Stomach (tissue), 8 donors: ENCODE measurements at regions not wholly inside any gene's neighbourhood (a gene's known extent, or its start where the extent isn't known, plus 50 kb on each side); places are given as distances from the start of the nearest gene placed in this dataset.

Experiments used
- DNase-seq, 2 donors: peaks; one replicate each; pipeline versions ENCODE4 v3.0.0 to v3.0.0-alpha.2; 2013 to 2019
- H3K27ac ChIP-seq, 5 donors: fragments of 200-600 bp in 4 of 5; sonication (generic) in 4 of 5; one replicate each; pipeline ENCODE4 v1.5.1; 2013 to 2019; ENCODE audit warnings: mild to moderate bottlenecking in 1 of 5, moderate library complexity in 1 of 5
- H3K27me3 ChIP-seq, 3 donors: fragments of 200-600 bp; sonication (generic); one replicate each; pipeline ENCODE4 v1.5.1; 2017 to 2019; ENCODE audit warnings: mixed run types in 1 of 3
- H3K36me3 ChIP-seq, 4 donors: fragments of 200-600 bp; sonication (generic); 1 replicate in 3 of 4; 2 replicates in 1 of 4; pipeline ENCODE4 v1.5.1; 2016 to 2019
- H3K4me1 ChIP-seq, 4 donors: fragments of 200-600 bp; sonication (generic); one replicate each; pipeline ENCODE4 v1.5.1; 2016 to 2019
- H3K4me3 ChIP-seq, 4 donors: fragments of 200-600 bp; sonication (generic) in 3 of 4; one replicate each; pipeline ENCODE4 v1.5.1; 2016 to 2019; ENCODE audit warnings: mild to moderate bottlenecking in 1 of 4
- H3K9me3 ChIP-seq, 4 donors: fragments of 200-600 bp; sonication (generic); one replicate each; pipeline ENCODE4 v1.5.1; 2016 to 2019
- EP300 ChIP-seq: sonication (generic); formaldehyde crosslinking; IDR thresholded peaks from one replicate; pipeline ENCODE4 v1.6.1; 2017; ENCODE audit warnings: antibody characterized with exemption
- POLR2A ChIP-seq, 4 donors: fragments of 450-650 bp; IDR thresholded peaks; one replicate each; pipeline ENCODE4 v1.6.1; 2016; ENCODE audit warnings: antibody characterized with exemption in 4 of 4, control low read depth in 2 of 4, mild to moderate bottlenecking in 1 of 4, moderate library complexity in 1 of 4
- POLR2AphosphoS5 ChIP-seq, 3 donors: sonication (generic); formaldehyde crosslinking; IDR thresholded peaks; one replicate each; pipeline ENCODE4 v1.6.1; 2016; ENCODE audit warnings: antibody characterized with exemption in 3 of 3
- WGBS, 5 donors: extraction: QIAGEN DNeasy Blood & Tissue Kit in 3 of 5; methylation state at CpG; one replicate each; pipeline versions ENCODE4 v1.1.5 to v1.1.7; 2013 to 2018; 5-methylcytosine and 5-hydroxymethylcytosine counted together
- intact Hi-C: fragments of 100-400 bp; cut with DNase I; formaldehyde crosslinking; loops from one replicate; pipeline ENCODE4 v1.15.1; 2023; ENCODE audit warnings: low total_unique reads
- TF ChIP-seq, protein P1 (sequence below), 7 experiments: fragments of 450-650 bp in 4 of 7; fragments of 200-600 bp in 3 of 7; sonication (generic) in 3 of 7; IDR thresholded peaks; one replicate each; pipeline ENCODE4 v1.5.1; 2016 to 2019; ENCODE audit warnings: antibody characterized with exemption in 7 of 7, control low read depth in 2 of 7, mild to moderate bottlenecking in 1 of 7
- donor health status: healthy with polysubstance abuse.
- donor health status: Bipolar disorder and iron deficiency.
- donor health status: healthy.

DNA sequence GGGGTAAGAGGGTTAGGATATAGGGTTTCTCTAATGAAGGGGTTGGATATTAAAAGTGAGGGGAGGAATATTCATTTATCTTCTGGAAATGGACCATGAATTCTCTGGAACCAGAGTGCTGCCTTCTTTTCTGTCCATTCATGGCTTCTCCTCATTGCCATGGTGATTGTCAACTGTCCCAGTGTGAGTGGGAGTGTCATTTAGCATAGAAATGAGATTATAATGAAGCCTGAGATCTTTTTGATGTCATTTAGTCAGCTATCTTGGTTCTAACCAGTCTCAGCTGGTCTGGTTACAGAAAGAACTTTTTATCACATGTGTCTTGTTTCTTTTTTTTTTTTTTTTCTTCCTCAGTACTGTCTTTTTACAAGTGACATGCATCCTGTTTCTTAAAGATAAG lies 497.3 kb upstream of the PITX2 start:
- intact Hi-C loops: no loop called here
- Histone ChIP-seq H3K36me3 (no peaks in the 10 kb centered on the region), H3K4me1 (no peaks in the 10 kb centered on the region), H3K27me3 (no peaks in the 10 kb centered on the region), H3K4me3 (no peak overlapping the region), H3K9me3 (peaks cover 0 to 10% (median 0%) of the 10 kb centered on the region in 4 donors), H3K27ac (no peak overlapping the region)
- TF ChIP-seq POLR2AphosphoS5 (IDR thresholded peaks at IDR 0.05) (no peak), EP300 (no peak), POLR2A (IDR thresholded peaks at IDR 0.05) (no peak)
- TF ChIP-seq, protein P1, sequence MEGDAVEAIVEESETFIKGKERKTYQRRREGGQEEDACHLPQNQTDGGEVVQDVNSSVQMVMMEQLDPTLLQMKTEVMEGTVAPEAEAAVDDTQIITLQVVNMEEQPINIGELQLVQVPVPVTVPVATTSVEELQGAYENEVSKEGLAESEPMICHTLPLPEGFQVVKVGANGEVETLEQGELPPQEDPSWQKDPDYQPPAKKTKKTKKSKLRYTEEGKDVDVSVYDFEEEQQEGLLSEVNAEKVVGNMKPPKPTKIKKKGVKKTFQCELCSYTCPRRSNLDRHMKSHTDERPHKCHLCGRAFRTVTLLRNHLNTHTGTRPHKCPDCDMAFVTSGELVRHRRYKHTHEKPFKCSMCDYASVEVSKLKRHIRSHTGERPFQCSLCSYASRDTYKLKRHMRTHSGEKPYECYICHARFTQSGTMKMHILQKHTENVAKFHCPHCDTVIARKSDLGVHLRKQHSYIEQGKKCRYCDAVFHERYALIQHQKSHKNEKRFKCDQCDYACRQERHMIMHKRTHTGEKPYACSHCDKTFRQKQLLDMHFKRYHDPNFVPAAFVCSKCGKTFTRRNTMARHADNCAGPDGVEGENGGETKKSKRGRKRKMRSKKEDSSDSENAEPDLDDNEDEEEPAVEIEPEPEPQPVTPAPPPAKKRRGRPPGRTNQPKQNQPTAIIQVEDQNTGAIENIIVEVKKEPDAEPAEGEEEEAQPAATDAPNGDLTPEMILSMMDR (IDR thresholded peaks at IDR 0.05): no peak
- no peak for DNase-seq

DNA sequence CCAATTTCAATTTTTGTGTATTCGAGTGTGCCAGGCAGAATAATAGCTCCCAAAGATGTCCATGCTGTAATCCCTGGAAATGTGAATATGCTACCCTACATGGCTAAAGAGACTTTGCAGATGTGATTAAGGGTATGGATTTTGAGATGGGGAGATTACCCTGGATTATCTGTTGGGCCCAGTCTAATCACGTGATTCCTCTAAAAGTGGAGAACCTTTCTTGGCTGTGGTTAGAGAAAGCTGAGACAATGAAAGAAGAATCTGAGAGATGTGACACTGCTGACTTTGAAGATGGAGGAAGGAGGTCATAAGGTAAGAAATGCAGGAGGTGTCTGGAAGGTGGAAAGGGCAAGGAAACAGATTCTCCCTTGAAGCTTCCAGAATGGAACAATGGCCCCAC lies 503.5 kb upstream of the PITX2 start:
- H3K27me3 ChIP-seq: no peaks in the 10 kb centered on the region
- peaks cover 0 to 10% (median 0%) of the 10 kb centered on the region in 4 donors for H3K9me3 ChIP-seq
- H3K4me3 ChIP-seq: no peak overlapping the region
- intact Hi-C loops: no loop called here
- TF ChIP-seq POLR2AphosphoS5 (IDR thresholded peaks at IDR 0.05) (no peak), EP300 (no peak), POLR2A (IDR thresholded peaks at IDR 0.05) (no peak)
- TF ChIP-seq, protein P1 (IDR thresholded peaks at IDR 0.05): no peak
- H3K27ac ChIP-seq: no peak overlapping the region
- 82 to 89% (median 86%) methylated on average over 2 of the region's 2 CpGs for WGBS, 5 donors
- H3K4me1 ChIP-seq: no peaks in the 10 kb centered on the region
- H3K36me3 ChIP-seq: no peaks in the 10 kb centered on the region
- DNase-seq: no peak

DNA sequence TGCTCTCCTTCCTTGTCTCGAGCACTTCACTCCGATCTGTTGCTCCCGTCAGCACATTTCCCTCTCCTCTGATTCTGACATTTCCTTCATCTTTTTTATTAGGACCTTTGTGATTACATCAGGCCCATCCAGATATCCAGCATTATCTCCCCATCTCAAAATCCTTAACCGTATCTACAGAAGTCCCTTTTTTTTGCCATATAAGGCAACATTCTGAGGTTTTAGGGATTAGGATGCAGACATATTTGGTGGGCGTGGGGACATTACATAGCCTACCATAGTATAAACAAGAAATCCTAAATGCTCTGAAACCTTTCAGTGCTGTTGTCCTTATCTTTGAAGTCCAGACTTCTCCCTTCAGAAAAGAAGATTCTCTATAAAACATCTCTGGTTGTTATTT lies 505.0 kb upstream of the PITX2 start:
- no peak for DNase-seq
- Histone ChIP-seq H3K4me1 (no peaks in the 10 kb centered on the region), H3K9me3 (peaks cover 0 to 4% (median 0%) of the 10 kb centered on the region in 4 donors), H3K36me3 (no peaks in the 10 kb centered on the region), H3K4me3 (no peak overlapping the region), H3K27me3 (no peaks in the 10 kb centered on the region), H3K27ac (no peak overlapping the region)
- intact Hi-C loops: no loop called here
- no peak for TF ChIP-seq POLR2AphosphoS5 (IDR thresholded peaks at IDR 0.05)
- TF ChIP-seq, protein P1 (IDR thresholded peaks at IDR 0.05): no peak
- no peak for TF ChIP-seq POLR2A (IDR thresholded peaks at IDR 0.05)
- no peak for TF ChIP-seq EP300
- 51 to 74% (median 70%) methylated on average over 5 of the region's 5 CpGs for WGBS, 5 donors

DNA sequence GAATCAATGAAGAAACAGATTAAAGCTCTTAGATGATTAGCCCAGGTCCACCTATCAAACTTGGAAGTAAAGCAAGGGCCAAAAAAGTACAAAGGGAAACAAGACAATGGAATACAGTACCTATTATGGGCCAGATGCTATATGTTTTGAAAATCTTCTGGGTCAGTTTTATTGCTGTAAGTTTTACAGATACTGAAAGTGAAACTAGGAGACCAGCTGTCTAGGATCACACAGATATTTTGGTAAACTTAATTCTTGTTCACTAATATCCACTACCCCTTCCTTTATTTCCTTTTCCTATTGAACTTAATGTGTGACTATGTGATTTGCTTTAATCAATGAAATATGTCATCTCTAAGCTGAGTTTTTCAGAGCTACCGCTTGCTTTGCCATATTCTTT lies 505.4 kb upstream of the PITX2 start:
- Histone ChIP-seq H3K4me3 (no peak overlapping the region), H3K27ac (no peak overlapping the region), H3K9me3 (peaks cover 0 to 4% (median 0%) of the 10 kb centered on the region in 4 donors), H3K27me3 (no peaks in the 10 kb centered on the region), H3K4me1 (no peaks in the 10 kb centered on the region), H3K36me3 (no peaks in the 10 kb centered on the region)
- DNase-seq: no peak
- TF ChIP-seq, protein P1 (IDR thresholded peaks at IDR 0.05): no peak
- 78 to 94% (median 85%) methylated on average over 1 of the region's 1 CpG for WGBS, 5 donors
- intact Hi-C loops: no loop called here
